ENCODE measurements at regions not wholly inside any gene's neighbourhood (a gene's known extent, or its start where the extent isn't known, plus 50 kb on each side); places are given as distances from the start of the nearest gene placed in this dataset.

- TF ChIP-seq HDAC6 (IDR thresholded peaks at IDR 0.05; ENCODE audit: low read depth, low read length) (no peak), MAX (IDR thresholded peaks at IDR 0.05) (no peak), TBP (IDR thresholded peaks at IDR 0.05; ENCODE audit: low read depth, low read length) (no peak), GABPA (IDR thresholded peaks at IDR 0.05; ENCODE audit: borderline replicate concordance, insufficient read depth, low read length) (no peak), SIX5 (IDR thresholded peaks at IDR 0.05; ENCODE audit: low read depth, low read length) (no peak), ASH2L (IDR thresholded peaks at IDR 0.05; ENCODE audit: low read length) (no peak), BRCA1 (IDR thresholded peaks at IDR 0.05; ENCODE audit: low read depth, low read length) (no peak), SP1 (IDR thresholded peaks at IDR 0.05; ENCODE audit: low read depth, low read length) (no peak), JUN (IDR thresholded peaks at IDR 0.05; ENCODE audit: low read depth, low read length) (no peak), KDM1A (IDR thresholded peaks at IDR 0.05; ENCODE audit: borderline replicate concordance, low read length) (no peak), TEAD4 (IDR thresholded peaks at IDR 0.05; ENCODE audit: low read depth, low read length) (no peak), NANOG (IDR thresholded peaks at IDR 0.05; ENCODE audit: insufficient read depth, low read depth, low read length, poor library complexity, severe bottlenecking) (no peak)
- H2AFZ ChIP-seq (ENCODE audit: low read length) = no peak overlapping the region
- peak overlapping the region; percentile 15; the same call in 1 of the 2 replicates for H2BK20ac ChIP-seq (ENCODE audit: low read length)
- H3K23me2 ChIP-seq (ENCODE audit: low read depth, low read length) = peaks cover 12% of the 10 kb centered on the region
- no peak overlapping the region for H3K56ac ChIP-seq (replicated peaks; ENCODE audit: insufficient read length, low read depth, low read length)
- CTCF ChIA-PET (ENCODE audit: partially characterized antibody) = interaction anchor here (0.6 kb wide), 1 partner anchor 813 kb away, joined by 3 read pairs; no protein-coding TSS in a partner anchor
- H2BK5ac ChIP-seq (ENCODE audit: low read depth, low read length) = peak overlapping the region; percentile 60; the same call in 1 of the 2 replicates
- 0 out of 2 replicates have a peak overlapping the region, but pooled peaks have one; percentile 53 for H2BK15ac ChIP-seq (ENCODE audit: low read length)
- no peak overlapping the region for H3K4ac ChIP-seq (replicated peaks; ENCODE audit: insufficient read length, low read depth, low read length)
- no peak overlapping the region for H3K9ac ChIP-seq (replicated peaks in 1 of 4; ENCODE audit: extremely low read depth in 1 of 4, low read depth in 3 of 4, low read length in 3 of 4)
- H3K9me3 ChIP-seq (ENCODE audit: insufficient read depth in 2 of 2, low read depth in 1 of 2, low read length in 1 of 2) = peaks cover 0 to 9% of the 10 kb centered on the region in 2 experiments; a peak in 1 of 4 replicates
- H3K27me3 ChIP-seq (replicated peaks in 1 of 4; ENCODE audit: control insufficient read depth in 3 of 4, extremely low read depth in 1 of 4, insufficient read depth in 3 of 4, low read length in 3 of 4) = no peaks in the 10 kb centered on the region
- no peak overlapping the region for H2BK120ac ChIP-seq (replicated peaks; ENCODE audit: low read depth, low read length)
- 0 out of 2 replicates have a peak overlapping the region, but pooled peaks have one; percentile 12 for H2BK12ac ChIP-seq (ENCODE audit: low read depth, low read length)
- H4K91ac ChIP-seq (replicated peaks; ENCODE audit: insufficient read length, low read length) = peak overlapping the region; percentile 44
- no peak for DNase-seq (ENCODE audit: low read depth in 1 of 2, low spot score in 2 of 2)
- no peak overlapping the region for H4K5ac ChIP-seq (ENCODE audit: insufficient read length, low read depth, low read length)
- H4K20me1 ChIP-seq (replicated peaks in 1 of 2; ENCODE audit: control insufficient read depth in 1 of 2, insufficient read depth in 2 of 2, low read length in 2 of 2) = peaks cover 0 to 6% of the 10 kb centered on the region in 2 experiments
- FAIRE-seq = no peak
- no peak overlapping the region; the same call in 1 of the 2 replicates for H3K18ac ChIP-seq (ENCODE audit: extremely low read depth, low read length)
- POLR2A ChIA-PET (ENCODE audit: partially characterized antibody) = no interaction called here
- H2AK5ac ChIP-seq (ENCODE audit: low read depth, low read length) = peak overlapping the region; percentile 61
- no peaks in the 10 kb centered on the region; a peak in 1 of 4 replicates for H3K79me2 ChIP-seq (ENCODE audit: control insufficient read depth in 1 of 2, insufficient read depth in 2 of 2, low read length in 2 of 2)
- H4K8ac ChIP-seq (ENCODE audit: extremely low read depth, insufficient read depth, low read length) = peak overlapping the region; percentile 18; the same call in 1 of the 2 replicates
- no peaks in the 10 kb centered on the region for H3K4me1 ChIP-seq (replicated peaks in 1 of 4; ENCODE audit: control insufficient read depth in 3 of 4, insufficient read depth in 4 of 4, low read length in 3 of 4)
- H3K27ac ChIP-seq (ENCODE audit: low read depth, low read length) = no peak overlapping the region
- H3K23ac ChIP-seq (ENCODE audit: insufficient read length) = no peak overlapping the region
- H3K4me3 ChIP-seq (ENCODE audit: extremely low read depth in 1 of 4, insufficient read depth in 2 of 4, low read depth in 3 of 4, low read length in 4 of 4) = no peak overlapping the region
- H3K4me2 ChIP-seq (ENCODE audit: insufficient read depth in 1 of 2, low read depth in 2 of 2, low read length in 2 of 2) = no peak overlapping the region
- no peak overlapping the region for H3K14ac ChIP-seq (ENCODE audit: insufficient read length)
- H3K36me3 ChIP-seq (ENCODE audit: control insufficient read depth in 2 of 4, insufficient read depth in 4 of 4, low read length in 3 of 4) = no peaks in the 10 kb centered on the region; a peak in 1 of 8 replicates
- 84 to 100% methylated on average over 7 of the region's 7 CpGs for WGBS, 2 experiments (ENCODE audit: extremely low coverage in 1 of 2, insufficient coverage in 1 of 2, insufficient read length in 1 of 2, insufficient replicate concordance in 2 of 2, low coverage in 1 of 2, low lambda C conversion rate in 2 of 2, missing lambda C conversion rate in 1 of 2)
- H3K79me1 ChIP-seq (ENCODE audit: low read depth, low read length) = no peaks in the 10 kb centered on the region
Measured at GRCh38 chr12:114904254-114905003, 220.5 kb upstream of the TBX3 start.

All from H1 (cell line).